GM21423 (cell line): ENCODE measurements at regions not wholly inside any gene's neighbourhood (a gene's known extent, or its start where the extent isn't known, plus 50 kb on each side); places are given as distances from the start of the nearest gene placed in this dataset.

Source experiments
- ATAC-seq: cut with Tn5 transposase; IDR thresholded peaks from one replicate; pipeline ENCODE4 v1.9.1; 2021; ENCODE audit warnings: mild to moderate bottlenecking, moderate library complexity; ENCODE audit not compliant: unreplicated experiment

DNA sequence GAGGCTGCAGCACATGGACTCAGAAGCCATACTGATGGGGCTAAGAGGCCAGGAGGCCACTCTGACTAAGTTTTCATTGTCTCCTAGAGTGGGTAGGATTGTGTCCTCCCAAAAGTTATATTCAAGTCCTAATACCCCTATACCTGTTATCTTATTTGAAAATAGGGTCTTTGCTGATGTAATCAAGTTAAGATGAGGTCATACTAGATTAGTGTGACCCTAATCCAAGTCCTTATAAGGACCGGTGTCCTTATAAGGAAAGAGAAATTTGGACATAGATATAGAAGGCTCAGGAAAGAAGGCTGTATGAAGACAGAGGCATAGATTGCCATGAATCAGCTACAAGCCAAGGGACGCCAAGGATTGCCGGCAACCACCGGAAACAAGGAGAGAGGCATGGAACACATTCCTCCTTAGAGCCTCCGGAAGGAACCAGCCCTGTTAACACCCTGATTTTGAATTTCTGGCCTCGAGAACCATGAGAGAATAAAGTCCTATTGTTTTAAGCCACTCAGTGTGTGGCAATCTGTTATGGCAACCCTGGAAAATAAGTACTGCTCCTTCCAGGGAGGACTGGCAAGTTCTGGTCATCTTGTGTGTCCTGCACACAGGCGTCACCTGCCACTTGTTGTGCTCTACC is 157.0 kb downstream of the EMX2 start:
- ATAC-seq, result no peak

DNA sequence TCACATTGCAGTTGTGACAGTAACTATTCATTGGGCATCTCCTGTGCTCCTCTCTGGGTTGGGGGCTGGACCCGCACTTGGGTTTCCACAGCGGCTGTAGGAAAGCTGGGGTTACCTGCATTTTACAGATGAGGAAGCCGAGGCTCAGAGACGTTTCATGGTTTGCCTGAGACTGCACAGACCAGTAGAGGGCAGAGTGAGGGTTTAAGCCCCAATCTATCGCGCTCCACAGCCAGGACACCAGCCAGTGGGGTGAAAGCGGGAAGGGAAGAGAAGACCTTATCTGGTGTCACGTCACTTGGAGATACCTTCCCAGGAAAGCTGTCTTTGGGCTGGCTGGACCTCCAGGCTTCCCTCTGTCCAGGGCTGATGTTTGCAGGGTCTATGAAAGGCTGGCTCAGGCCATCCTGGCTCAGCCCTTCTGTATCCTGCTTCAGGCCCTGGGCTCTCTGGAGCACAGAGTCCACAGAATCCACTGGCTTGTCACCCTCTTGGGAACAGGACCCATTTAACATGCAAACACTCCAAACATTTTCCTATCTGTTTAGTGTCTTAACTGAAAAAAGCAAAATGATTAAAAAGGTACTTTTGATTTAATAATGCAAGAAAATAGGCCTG is 167.7 kb downstream of the EMX2 start:
- ATAC-seq, result no peak

DNA sequence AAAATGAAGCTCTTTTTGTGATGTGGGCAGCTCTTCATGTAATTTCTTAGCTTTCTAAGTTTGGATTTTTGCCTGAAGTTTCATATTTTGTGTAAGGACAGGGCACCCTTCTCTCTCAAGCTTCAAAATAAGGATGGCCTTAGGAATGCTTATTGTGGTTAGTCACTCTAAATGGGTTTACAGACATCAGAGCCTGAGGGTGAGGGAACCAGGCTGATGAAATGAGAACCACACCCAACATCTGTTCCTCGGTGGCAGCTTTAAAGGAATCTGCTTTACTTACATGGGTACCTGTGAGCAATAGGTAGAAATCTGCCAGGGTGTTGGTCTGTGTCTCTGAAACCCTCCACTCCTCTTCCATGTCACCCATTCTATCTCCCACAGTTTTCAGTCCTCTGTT is 174.3 kb downstream of the EMX2 start:
- no peak for ATAC-seq

DNA sequence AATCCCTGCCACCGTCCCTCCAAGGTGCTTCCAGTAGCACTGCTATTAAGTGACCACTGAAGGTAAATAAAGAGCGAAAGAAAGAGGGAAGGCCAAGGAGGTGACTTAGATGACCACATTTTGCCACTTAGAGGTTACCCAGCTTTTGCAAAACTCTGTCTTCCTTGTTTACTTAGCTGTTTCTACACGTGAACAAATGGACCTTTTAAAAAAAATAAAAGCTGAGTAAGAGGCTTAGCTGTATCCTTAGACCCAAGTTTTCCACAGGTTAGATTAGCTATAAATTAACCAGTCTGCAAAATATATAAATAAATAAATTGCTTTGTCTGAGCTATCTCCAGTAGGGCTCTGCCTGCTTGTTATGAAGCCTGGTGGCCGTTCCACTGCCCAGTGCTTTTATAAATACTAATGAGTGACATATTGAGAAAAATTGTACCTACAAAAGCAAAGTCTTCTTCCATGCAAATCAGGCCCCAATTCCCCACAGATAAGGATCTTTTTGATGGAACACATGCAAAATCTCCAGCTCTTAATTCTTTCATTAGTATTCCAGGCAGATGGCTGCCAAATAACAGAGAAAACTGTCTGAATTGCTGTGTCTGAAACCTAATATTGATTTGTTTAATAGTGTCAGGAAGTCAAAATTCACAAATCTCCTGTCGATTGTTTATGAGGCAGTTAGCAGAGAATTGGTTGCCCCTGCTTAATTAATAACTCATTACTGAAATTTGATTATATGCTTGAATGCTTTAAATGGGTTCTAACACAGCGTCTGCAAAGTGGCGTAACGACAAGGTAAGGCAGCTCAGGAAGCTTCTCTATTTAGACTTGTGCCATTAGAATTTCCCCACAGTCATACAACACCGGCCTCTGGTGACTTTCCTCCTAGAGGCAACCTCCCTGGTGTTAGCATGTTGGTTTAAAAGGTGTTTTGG is 176.7 kb downstream of the EMX2 start:
- ATAC-seq, result no peak

DNA sequence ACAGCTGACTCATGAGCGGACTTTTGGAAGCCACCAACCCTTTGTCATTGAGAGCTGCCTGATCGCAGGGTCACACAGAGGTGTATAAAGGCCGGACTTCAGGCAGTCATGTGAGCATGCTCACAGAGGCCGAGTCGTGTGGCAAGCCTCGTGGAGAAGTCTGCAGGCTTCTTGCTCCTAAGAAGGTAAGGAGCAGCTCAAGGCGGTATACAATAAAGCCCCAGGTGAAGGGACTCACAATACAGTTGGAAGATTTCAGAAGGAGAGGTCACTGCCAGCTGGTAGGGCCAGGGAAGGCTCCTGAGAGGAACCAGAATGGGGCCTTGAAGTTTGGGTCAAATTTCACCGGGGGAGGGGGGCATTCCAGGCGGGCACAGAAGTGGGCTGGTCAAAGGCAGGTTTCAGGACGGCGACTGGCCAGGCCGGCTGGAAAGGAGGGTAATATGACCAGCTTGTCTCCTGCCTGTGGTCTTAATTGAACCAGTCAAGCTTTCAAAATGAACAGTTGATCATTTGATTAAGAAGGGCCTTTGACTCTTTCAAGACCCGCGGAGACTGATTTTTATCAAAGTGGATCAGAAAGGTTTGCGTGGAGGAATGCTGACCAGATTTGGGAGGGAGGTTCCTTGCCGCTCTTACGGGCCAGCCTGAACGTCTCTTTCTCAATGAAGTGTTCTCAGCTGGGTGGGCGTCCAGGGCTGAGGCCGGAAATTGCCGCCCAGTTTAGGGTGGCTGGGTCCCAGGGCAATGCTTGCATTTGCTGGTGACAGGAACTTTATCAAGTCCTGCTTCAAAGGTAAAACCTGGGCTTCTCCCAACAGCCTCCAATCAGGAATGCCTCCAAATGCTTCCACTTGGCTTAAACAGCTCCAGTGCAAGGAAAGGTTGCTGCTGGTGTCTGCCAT is 178.6 kb downstream of the EMX2 start:
- ATAC-seq, result no peak

DNA sequence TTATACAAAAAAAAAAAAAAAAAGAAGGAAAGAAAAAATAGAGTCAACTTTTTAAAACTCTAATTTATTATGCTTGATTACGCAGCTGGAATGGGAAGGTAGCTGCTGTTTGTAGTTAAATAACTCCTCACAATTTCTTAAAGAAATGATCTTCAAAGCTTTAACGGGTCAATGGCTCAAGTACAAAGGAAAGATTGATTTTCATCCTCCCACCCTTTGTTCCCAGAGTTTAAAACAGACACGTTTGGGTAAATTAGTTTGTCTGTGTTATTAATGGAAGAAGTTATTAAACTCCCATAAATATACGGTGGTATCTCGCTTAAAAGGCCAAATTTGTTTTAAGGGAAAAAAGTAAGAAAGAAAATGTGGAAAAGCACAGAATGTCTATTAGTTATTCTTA is 179.3 kb downstream of the EMX2 start:
- no peak for ATAC-seq

DNA sequence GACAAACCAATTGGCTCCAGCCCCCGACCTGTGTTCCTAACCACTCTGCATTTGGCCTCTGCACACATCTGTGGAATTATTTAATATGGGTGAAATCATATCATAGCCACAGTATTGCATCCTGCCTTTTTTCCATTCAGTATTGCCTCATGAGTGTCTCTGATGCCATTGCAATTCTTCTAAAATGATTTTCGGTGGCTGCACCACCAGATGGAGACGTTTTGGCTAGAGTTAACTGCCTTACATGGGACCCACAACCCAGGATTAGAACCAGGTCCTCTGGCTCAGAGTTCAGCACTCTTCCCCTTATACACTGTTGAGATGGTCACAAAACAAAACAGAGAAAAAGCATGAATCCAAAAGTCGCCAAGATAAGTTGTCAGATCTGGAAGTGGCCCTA is 180.8 kb downstream of the EMX2 start:
- no peak for ATAC-seq

DNA sequence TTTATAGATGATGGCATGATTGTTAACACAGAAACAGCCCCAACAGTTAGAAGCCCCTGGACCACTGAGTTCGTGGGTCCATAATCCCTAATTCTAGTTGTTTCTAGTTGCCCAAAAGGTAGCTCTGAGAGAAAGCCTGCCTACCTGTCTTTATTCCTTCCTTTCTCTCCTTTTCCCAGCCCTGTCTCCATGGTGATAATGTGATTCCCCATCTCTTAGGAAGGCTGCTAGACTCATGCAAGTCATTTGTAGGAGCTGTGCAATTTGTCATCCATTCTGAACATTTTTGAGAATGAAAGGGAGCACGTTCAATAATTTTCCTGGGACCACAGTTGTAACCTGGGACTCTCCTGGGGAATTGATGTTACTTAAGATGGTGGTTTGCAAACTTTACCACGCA is 183.4 kb downstream of the EMX2 start:
- ATAC-seq, result no peak

DNA sequence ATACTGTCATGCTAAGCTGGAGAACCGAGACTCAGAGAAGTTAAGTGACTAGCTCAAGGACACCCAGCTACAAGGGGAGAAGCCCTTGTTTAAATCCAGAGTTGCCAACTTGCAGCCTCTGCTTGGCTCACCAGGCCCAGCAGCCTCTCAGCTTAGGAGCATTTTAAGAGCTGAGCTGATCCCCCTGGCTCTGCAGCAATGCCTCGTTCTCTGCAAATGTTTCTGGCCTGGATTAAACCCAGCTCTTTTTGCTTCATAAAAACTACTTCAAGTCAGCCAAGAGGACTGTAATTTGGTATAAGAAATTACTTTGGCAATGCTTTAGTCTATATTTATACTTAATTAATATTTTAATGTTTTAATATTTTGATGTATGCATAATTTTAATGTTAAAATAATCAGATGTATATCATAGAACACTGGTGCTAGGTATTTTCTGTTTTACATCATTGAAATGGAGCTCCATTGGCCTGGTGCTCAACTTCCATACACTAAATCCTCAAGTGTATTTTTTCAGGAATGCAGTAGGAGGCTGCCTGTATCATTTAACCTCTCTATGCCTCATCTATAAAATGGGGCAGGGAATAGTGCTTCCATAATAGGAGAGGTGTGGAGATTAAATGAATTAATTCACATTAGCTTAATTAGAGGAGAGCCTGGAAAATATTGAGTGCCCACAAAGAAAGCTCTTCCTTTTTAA is 184.2 kb downstream of the EMX2 start:
- no peak for ATAC-seq

DNA sequence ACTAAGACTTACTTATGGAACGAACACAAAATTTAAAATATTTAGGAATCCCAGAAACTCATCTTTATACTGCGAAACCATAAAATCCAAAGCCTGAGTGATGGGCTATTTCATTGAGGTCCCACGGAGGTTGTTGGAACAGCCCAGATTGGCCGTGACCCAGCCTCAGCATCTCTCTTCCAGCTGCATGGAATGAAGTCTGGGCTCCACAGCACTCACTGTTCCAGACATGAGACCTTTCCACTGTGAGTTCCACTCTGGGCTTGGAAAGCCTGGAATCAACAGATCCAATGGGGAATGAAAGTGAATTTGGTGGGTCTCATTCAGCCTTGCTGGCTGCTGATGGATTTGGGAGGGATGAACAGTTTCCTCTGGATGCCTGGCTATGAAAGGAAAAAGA is 184.9 kb downstream of the EMX2 start:
- no peak for ATAC-seq

DNA sequence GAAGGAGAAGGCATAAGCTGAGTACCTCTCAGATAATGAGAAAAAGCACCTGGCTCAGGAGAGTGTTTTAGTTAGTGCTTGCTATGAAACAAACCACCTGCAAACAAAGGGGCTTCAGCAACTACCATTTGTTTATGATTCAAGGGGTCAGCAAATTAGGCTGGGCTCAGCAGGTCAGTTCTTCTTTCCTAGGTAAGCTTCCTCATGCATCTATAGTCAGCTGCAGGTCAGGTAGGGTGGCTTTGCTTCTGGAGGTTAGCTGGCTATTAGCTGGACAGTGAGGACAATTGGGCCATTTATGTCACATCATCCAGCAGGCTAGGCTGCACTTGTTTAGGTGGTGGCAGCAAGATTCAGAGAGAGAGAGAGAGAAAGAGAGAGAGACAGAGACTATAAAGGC is 185.5 kb downstream of the EMX2 start:
- ATAC-seq, result no peak

DNA sequence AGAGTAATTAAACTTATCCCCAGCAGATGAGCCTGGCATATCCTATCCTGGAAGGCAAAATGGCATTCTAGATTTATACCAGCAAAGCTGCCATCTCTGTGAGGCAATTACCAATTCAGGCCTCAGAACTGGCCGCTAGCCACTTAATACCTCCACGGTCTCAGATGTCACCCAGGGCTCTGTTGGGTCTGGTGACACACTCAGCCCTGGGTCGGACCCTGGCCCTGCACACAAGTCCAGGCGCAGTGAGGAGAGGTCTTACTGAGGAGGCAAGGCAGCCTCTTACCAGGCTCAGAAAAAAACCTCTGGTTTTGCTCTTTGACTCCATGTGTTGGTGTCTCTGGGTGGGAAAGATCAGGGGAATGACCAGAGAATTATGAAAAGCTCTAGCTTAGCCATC is 186.6 kb downstream of the EMX2 start:
- ATAC-seq, result no peak

DNA sequence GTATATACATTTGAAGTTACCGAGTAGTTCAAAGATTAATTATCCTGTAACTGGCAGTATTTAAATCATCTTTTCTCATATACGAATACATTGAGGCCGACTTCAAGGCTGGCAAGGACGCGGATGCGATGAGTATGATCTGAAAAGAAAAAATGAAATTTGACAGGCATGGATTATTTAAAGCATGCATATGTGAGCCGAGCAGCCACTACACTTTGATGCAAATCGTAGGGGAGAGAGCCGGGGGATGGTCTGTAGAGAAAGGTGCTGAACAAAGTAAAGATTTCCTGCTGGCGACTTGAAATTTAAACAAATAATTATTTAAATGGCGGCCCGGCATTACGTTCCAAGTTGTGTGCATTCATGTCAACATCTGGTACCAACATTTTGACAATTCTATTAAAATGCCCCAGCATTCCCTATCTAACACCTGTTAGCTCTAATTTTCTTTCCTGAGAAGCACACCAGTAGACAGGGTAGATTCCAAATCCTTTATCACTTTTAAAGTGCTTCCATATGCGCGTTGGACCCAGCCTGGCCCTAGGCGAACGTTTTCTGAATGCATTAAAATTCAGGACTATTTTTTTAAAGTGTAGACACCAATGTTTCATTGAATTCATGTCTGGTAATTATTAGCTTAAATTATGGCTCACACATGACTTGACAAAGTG is 188.7 kb downstream of the EMX2 start:
- ATAC-seq, result no peak

DNA sequence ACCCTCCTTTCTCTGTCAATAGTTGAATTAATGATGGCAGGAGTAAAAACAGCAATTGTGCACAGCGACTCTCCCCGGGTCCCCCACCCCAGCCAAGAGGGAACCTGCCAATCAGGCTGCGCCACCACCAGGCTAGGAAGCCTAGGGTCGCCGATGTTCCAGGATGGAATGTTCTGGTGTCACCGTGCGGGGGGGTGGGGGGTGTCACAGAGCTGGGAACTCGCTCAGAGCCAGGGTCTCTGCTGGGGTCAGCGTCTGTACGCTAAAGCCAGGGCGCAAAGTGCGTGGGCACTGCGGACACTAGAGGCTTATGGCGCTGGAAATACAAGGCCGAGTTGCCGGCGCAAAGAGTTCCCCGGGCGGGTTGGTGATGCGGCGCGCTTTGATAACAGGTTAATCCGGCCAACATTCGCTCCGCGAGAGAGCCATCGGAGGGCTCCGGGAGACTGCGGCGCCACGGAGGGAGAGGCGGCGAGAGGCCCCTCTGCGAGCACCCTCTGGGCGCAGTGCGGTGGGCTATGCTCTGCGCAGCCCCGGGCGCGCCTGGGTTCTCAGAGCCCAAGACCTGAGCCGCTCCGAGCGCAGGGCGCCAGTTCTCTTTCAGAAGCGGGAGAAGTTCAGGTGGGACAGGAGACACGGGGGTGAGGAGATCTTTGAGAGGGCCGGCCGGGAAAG is 192.3 kb downstream of the EMX2 start:
- ATAC-seq, result no peak

DNA sequence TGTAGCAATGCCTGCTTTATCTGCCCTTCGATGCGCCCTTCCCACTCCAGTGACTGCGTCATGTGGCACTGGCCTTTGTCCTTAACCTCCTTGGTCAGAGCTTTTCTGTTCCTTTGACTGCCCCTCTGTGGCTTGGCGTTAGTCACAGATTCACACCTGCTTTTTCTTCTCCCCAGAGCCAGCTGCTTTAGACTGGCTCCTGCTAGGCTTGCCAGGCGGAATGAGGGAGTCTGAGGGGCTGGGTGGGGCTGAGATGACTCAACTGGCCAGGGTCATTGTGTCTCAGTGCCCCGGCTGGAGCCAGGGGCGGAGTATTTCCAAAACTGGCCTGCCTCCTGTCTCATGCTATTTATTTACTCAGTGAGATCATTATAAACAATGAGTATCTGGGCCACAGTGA is 194.1 kb downstream of the EMX2 start:
- ATAC-seq, result no peak

DNA sequence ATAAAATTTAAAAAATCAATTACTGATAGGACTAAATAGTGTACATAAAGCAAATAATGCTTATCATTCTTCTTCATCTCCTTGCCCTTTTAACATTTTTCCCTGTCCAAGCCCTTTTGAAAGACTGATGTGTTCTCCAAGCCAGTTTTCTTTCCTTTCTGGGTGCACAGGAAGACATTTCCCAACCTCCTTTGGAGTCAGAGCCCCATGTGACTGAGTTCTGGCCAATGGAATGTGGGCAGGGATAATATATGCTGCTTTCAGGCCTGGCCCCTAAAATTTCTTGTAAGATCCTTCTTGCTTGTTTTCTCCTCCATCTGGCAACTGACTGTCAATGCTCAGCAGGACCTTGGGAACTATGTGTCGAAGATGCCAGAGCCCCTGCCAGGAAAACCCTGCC is 197.5 kb downstream of the EMX2 start:
- ATAC-seq, result no peak

DNA sequence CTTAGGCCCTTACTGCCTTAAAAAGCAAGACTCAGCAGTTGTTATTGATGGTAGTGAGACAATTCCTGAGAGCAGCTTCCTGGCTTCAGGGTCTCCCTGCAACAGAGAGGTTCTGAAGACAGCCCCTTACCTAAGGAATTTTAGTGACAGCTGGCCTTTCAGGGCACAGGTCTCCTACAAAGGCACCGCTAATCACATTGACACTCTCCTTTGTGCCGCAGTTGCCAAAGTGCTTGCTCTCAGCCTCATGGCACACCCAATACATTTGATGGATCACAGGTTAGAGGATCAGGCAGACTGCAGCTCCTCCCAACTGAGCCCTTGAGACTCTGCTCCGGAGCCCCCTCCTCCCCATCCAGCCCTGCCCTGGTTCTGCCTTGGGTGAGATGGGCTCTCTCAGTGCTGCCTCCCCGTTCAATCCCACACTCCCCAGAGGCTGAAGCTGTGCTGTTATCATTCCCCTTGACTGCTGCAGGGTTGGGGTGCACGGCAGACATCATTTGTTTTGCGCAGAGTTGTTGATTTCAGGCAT is 198.2 kb downstream of the EMX2 start:
- no peak for ATAC-seq

DNA sequence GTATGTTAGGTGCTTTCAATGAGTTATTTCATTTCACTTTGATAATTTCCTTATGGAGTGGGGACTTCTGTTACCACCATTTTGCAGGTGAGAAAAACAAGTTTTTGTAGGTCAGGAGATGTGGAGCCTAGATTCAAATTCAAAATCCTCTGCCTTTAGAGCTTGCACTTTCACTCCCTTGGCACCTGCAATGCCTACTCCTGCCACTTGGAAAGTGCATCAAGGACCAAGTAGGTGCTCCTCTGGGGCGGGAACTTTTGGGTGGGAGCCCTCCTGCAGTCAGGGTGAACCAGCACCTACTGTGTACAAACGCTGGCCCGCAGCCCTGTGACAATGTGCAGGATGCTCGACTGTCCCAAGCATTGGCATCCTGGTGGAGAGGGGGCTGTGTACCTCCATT is 199.0 kb downstream of the EMX2 start:
- no peak for ATAC-seq

DNA sequence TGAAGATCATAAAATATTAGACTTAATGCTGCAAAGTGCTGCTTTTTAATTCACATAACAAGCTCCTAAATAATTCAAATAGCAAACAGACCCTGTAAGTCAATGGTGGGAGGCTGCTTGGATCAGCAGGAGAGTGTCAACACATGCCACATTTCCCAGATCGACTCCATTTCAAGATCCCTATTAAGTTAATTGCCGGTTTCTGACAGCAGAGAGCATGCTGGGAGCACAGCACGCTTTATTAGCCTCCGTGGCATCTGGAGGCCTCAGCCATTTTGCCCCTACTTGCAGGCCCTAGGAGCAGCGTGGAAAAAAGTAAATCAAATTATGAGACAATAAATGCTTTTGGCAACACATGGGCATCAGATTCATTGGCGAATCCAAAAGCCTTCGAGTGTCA is 201.0 kb downstream of the EMX2 start:
- no peak for ATAC-seq
